GM12872 (cell line): ENCODE measurements at regions not wholly inside any gene's neighbourhood (a gene's known extent, or its start where the extent isn't known, plus 50 kb on each side); places are given as distances from the start of the nearest gene placed in this dataset.

Source experiments
- TF ChIP-seq, protein P1 (sequence below): IDR thresholded peaks from 3 replicates; pipeline ENCODE4 v1.5.1; 2011; ENCODE audit warnings: low read depth, mild to moderate bottlenecking, low read length, moderate library complexity; ENCODE audit not compliant: insufficient read depth

- TF ChIP-seq, protein P1, sequence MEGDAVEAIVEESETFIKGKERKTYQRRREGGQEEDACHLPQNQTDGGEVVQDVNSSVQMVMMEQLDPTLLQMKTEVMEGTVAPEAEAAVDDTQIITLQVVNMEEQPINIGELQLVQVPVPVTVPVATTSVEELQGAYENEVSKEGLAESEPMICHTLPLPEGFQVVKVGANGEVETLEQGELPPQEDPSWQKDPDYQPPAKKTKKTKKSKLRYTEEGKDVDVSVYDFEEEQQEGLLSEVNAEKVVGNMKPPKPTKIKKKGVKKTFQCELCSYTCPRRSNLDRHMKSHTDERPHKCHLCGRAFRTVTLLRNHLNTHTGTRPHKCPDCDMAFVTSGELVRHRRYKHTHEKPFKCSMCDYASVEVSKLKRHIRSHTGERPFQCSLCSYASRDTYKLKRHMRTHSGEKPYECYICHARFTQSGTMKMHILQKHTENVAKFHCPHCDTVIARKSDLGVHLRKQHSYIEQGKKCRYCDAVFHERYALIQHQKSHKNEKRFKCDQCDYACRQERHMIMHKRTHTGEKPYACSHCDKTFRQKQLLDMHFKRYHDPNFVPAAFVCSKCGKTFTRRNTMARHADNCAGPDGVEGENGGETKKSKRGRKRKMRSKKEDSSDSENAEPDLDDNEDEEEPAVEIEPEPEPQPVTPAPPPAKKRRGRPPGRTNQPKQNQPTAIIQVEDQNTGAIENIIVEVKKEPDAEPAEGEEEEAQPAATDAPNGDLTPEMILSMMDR = no peak
Observed at GRCh38 chr13:83589814-83590213, 292.5 kb downstream of the SLITRK1 start.

- TF ChIP-seq, protein P1 = no peak
Observed at GRCh38 chr13:83577183-83577582, 305.1 kb downstream of the SLITRK1 start.

DNA sequence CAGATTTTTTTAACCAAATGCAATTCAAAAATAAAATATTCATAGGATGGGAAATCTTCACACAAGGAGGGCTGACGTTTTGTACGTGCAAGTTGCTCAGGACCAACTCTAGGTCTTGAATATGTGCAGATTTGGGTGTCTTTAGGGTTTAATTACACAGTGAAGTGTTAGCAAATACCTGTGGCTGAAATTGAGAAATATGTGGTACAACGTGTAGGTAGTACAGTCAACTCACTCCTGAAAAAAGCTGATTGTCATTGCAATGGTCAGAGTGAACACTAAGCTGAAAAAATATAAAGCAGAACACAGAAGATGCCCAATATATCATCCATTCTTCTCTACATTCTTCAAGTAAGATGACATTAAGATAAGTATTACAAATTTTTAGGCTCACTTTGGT is 314.3 kb downstream of the SLITRK1 start:
- TF ChIP-seq, protein P1 = no peak

DNA sequence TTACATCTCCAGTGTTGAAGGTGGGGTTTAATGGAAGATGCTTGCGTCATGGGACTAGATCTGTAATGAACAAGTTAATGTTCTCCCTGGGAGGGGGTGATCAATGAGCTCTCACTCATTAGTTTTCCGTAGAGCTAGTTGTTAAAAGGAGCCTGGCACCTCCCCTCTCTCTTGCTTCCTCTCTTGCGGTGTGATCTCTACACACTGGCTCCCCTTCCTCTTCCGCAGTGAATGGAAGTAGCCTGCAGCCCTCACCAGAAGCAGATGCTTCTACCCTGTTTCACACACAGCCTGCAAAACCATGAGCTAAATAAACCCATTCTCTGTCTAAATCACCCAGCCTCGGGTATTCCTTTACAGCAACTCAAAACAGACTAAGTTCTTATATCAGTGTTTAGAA is 318.8 kb downstream of the SLITRK1 start:
- TF ChIP-seq, protein P1 = no peak

GRCh38 chr13:83557845-83558244 is 324.4 kb downstream of the SLITRK1 start:
- TF ChIP-seq, protein P1 = no peak

DNA sequence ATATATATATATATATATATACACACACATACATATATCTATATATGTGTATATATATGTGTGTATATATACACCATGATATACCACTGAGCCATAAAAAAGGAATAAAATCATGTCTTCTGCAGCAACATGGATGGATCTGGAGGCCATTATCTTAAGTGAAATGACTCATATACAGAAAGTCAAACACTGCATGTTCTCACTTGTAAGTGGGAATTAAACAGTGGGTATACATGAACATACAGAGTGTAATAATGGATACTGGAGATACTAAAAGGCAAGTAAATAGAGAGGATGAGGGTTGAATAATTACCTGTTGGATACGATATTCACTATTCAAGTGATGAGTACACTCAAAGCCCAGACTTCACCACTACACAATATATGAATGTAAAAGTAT is 332.6 kb downstream of the SLITRK1 start:
- TF ChIP-seq, protein P1 = no peak

DNA sequence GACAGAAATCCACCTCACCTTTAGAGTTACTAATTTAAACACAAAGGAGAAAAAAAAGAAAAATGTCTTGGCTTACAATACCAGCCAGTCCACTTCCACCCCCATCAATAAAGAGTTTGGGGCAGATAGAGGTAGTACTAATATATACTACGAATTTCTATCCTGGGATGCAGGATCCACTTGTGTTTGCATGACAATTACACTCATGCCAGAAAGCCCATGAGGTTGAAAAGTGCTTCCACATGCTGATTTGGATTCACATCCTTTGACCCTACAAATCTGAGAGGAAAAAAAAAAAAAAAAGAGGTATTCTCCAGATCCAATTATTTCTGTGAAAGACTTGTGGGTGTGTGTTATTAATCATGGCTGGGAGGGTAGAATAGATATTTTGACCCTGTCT is 335.2 kb downstream of the SLITRK1 start:
- TF ChIP-seq, protein P1 = no peak

- TF ChIP-seq, protein P1 = no peak
Observed at GRCh38 chr13:83546476-83546875, 335.8 kb downstream of the SLITRK1 start.
